ENCODE measurements at regions not wholly inside any gene's neighbourhood (a gene's known extent, or its start where the extent isn't known, plus 50 kb on each side); places are given as distances from the start of the nearest gene placed in this dataset.
"Not testable (repeated sequence)": the region's sequence is repeated elsewhere in the genome, so short reads cannot be mapped to it uniquely, and the experiment has no call there.

- no peak for DNase-seq
These were observed 273.8 kb downstream of the C16orf95 start for GRCh38 chr16:87043231-87044031.

DNA sequence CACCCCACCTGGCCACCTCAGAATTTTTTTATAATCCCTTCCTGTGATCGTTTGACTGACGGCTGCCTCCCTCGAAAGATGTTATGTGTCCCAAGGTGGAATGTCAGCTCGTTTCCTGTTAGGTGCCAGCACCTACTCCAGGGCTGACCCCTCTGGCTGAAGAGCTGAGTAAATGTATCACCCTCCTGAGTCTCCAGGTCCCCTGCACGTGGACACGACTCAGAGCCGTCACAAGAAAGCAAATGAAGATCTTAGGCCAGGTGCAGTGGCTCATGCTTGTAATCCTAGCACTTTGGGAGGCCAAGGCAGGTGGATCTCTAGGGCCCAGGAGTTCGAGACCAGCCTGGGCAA is 273.2 kb downstream of the C16orf95 start:
- DNase-seq = no peak

DNA sequence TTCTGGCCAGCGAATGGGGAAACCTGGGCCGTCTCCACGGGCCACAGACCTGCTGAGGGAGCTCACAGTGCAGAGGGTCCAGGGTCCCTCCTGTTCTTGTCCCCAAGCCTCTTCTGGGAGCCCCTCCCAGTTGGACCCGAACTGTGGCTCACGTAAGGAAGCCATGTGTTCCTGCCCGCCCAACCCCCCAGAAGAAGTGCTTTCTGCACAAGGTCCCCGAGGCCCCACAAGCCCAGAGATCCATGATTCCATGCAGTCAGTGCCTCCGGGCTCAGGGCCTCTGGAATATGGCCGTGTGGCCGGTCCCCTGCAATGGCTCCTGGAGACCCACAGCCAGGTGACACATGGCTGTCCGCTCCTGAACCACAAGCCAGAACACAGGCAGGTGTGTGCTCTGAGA is 272.4 kb downstream of the C16orf95 start:
- DNase-seq = no peak

- DNase-seq = no peak
These were observed 271.6 kb downstream of the C16orf95 start for GRCh38 chr16:87045466-87046216.

DNA sequence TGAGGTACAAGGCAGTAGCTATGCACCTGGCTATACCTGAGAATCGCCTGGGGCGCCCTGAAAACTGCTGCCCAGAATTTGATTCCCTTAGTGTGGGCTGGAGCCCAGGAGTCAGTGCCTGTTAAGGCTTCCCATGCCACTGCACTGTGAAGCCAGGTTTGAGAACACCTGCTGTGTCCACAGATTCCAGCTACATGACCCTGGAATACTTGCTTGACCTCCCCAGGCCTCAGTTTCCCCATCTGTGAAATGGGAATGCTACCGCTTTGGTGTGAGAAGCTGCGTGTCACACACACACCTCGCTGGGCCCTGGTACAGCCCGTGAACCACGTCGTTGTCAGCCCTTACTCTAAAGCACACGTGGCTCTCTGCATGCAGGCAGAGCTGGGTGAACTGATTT is 271.0 kb downstream of the C16orf95 start:
- DNase-seq = no peak

- DNase-seq = no peak
These were observed 269.8 kb downstream of the C16orf95 start for GRCh38 chr16:87047221-87048037.

GRCh38 chr16:87048038-87048729 is 269.0 kb downstream of the C16orf95 start:
- DNase-seq = no peak

DNA sequence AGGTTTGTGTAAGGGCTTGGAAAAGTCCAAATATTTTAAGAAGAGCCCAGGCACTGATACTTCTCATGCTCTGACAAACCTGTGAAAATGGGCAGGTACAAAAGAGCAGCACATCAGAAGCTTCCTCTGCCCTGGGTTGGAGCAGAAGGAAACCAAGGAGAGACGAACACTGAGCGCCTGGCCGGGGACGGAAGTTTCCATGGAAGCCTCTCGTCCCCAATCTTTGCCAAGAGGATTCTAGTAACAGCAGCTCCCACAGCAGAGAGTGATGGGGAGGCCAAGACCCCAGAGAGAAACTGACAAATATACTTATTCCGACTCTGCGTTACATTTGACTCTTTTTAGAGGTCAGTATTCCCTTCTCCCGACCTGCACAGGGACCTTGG is 268.5 kb downstream of the C16orf95 start:
- no peak for DNase-seq

GRCh38 chr16:87049216-87049615 is 268.0 kb downstream of the C16orf95 start:
- DNase-seq = not testable (repeated sequence)

- no peak for DNase-seq
These were observed 267.1 kb downstream of the C16orf95 start for GRCh38 chr16:87050142-87050541.

DNA sequence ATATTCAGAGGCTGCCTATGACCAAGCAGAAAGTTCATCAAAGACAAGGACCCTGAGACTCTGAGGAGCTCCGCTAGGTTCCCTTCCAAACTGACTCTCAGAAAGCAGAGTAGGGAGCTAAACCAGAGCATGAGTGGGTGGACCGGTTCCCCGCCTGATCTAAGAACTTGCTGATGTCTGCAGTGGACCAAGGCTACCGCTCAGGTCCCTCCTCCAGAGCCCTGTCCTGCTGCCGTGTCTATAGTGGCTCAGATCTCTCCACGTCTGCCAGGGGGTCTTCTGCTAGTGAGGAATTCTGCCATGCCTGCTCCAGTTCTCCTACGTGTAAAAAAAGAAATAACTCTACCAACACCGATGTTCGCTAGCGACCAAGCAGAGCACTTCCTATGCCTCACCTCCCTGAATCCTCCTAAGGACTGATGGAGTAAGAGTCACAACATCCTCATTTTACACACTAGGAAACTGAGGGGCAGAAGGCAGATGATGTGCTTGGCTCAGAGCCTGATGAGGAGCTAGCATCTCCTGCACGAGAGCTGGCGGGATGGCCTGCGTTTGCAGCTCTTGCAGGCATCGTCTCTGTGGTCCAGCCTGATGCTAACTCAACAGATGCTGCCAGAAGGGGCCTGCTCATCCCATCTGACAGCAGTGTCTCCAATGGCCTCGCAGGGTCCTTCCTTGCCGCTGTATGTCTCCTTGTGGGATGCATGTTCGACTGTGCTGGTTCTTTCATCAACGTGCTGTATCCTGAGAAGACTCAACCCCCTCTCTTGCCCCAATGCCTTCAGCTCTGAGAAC is 265.5 kb downstream of the C16orf95 start:
- DNase-seq = no peak

DNA sequence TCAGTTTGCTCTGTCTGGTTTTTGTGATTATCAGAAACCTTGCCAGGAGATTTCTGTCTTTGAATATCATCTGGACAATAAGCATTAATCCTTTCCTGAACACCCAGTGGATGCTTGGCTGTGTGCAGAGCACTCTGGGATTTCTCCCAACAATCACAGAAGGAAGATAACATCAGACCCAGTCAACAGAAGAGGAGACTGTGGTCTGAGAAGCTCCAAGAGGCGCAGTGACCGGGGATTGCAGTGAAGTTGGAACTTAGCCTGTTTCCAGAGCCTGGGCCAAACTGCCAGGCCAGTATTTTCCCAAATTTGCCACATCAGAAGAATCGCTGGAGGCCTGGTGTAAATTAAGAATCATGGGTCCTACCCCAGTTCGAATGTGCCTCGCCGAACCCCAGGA is 264.7 kb downstream of the C16orf95 start:
- DNase-seq = no peak

DNA sequence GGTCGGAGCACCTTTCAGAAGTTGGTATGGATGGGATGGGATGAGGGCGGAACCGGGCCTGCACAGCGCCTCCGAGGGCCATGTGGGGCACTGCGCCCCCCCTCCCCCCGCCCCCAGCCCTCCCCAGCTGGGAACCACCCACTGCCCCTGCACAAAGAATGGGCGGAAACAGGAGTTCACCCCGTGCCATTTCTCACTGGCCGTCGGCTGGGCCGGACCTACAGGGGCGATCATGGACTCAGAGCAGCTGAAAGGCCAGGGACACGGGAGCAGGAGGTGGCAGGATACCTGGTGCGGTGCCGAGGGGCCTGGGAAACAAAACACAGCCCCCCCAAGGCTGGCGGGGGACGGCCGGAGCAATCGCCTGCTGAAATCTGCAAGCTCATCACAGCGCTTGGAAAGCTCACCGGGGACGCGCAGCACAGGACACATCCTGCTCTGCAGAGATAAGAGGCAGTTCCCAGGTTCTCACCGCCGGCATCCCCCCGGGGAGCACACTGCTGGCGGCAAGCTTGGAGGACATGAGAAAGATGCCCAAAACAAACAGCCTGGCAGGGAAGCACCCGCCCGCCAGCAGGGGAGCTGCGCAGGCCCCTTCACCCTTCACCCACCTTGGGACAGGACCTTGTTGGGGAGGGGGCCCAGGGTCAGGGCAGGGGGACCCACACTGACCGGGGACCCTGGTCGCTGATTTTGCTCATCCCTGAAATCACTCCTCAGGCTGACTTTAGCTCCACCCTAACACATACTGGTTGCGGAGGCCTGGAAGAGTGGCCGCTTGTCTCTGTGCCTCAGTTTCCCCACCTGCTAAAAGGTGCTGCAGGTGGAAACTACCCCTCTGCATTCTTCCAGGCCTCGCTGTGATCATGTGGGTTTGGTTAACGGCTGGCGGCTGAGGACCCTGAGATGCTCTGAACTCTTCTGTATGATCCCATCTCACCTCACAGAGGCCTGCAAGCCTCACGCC is 263.9 kb downstream of the C16orf95 start:
- no peak for DNase-seq

DNA sequence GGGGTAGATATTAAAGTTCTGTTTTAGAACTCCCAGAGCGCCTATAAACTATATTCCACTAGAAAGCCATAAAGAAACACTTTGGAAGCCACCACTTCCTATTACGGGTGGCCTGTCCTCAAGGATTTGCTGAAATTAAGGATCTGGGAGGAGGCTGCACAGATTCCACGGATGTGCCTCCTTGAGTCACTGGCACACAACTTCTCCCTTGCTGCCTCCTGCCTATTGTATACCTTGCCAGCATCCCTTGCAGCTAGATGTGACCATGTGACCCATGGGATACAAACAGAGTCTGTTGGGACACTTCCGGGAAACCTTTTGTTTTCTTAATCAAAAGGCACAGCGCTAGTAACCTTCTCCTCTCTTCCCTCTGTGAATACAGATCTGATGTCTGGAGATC is 263.0 kb downstream of the C16orf95 start:
- no peak for DNase-seq

GRCh38 chr16:87054856-87055255 is 262.3 kb downstream of the C16orf95 start:
- DNase-seq = no peak

DNA sequence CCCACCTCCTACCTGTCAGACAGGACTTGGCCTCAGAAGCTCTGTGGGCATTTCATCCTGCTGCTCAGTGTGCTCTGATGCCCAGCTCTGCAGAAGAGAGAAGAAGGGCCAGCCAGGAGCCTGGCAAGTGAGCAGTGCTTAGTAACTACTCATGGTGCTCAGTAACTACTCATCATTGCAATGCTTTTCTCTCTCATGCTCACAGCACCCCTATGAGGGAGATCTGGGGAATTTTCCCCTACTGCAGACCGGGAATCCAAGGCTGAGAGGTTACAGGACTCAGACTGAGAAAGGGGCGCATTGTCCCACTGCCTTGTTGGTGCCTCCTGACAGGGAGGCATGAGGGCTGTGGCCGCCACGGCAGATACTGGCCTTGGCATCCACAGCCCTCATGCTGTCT is 261.1 kb downstream of the C16orf95 start:
- DNase-seq = no peak

GRCh38 chr16:87056551-87056950 is 260.6 kb downstream of the C16orf95 start:
- DNase-seq = no peak

DNA sequence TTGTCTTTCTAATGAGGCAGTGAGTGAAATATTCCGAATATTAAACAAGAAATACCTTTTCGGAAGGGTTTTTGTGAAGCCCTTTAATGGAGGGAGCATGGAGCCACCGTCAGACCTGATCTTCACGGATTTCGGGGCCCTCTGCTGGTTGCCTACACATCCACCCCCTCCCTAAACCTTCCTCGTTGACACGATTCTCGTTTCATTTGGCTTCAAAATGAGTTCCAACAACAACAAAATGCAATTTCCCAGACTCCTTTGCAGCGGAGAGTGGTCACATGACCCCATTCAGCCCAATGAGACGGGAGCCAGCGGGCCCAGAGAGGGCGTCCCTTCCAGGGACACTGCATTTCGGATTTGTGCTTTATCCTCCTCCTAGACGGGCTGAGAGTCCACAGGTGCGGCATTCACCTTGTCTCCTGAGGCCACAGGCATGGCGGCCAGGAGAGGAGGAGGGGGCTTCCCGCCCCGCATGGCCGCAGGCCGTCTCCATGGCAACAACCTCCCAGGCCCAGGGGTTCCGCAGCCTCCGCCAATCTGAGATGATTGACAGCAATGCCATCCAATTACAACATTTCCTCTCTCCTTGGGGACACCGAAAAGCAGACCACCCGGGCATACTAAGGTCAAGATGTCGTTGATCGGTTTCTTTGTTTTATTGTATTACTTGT is 259.8 kb downstream of the C16orf95 start:
- no peak for DNase-seq

- DNase-seq = no peak
These were observed 259.1 kb downstream of the C16orf95 start for GRCh38 chr16:87057951-87058560.

GRCh38 chr16:87058728-87059250 is 258.4 kb downstream of the C16orf95 start:
- DNase-seq = no peak

Data from activated T-cell treated with anti-CD3 and anti-CD28 coated beads, Interleukin-2, amount 50 U/mL, for 48 hours (primary cell).